Thyroid gland (tissue), 4 donors: ENCODE measurements at regions not wholly inside any gene's neighbourhood (a gene's known extent, or its start where the extent isn't known, plus 50 kb on each side); places are given as distances from the start of the nearest gene placed in this dataset.
A peak's percentile ranks its signal among the peaks of the same experiment; 100 is the strongest.
"Not testable (repeated sequence)": the region's sequence is repeated elsewhere in the genome, so short reads cannot be mapped to it uniquely, and the experiment has no call there.

ENCODE experiments used
- DNase-seq, 2 donors: peaks; one replicate each; pipeline ENCODE4 v3.0.0-alpha.2; 2019
- H3K27ac ChIP-seq, 3 donors: fragments of 200-600 bp; sonication (generic); 1 replicate in 2 of 3; 2 replicates in 1 of 3; pipeline ENCODE4 v1.5.1; 2016 to 2019; ENCODE audit warnings: mild to moderate bottlenecking in 1 of 3, moderate library complexity in 1 of 3
- H3K27me3 ChIP-seq: fragments of 200-600 bp; sonication (generic); one replicate; pipeline ENCODE4 v1.5.1; 2019
- H3K36me3 ChIP-seq, 2 donors: fragments of 200-600 bp; sonication (generic); one replicate each; pipeline ENCODE4 v1.5.1; 2016 to 2019
- H3K4me1 ChIP-seq, 2 donors: fragments of 200-600 bp; sonication (generic); one replicate each; pipeline ENCODE4 v1.5.1; 2017 to 2019
- H3K4me3 ChIP-seq, 3 donors: fragments of 200-600 bp; sonication (generic); replicated peaks in 1 of 3; 1 replicate in 2 of 3; 2 replicates in 1 of 3; pipeline ENCODE4 v1.5.1; 2016; ENCODE audit warnings: mild to moderate bottlenecking in 1 of 3
- H3K9me3 ChIP-seq: fragments of 200-600 bp; sonication (generic); one replicate; pipeline ENCODE4 v1.5.1; 2017
- CTCF ChIP-seq, 6 experiments: fragments of 200-600 bp in 3 of 6; fragments of 450-650 bp in 3 of 6; sonication (generic) in 3 of 6; IDR thresholded peaks; one replicate each; pipeline ENCODE4 v1.5.1; 2016 to 2019; ENCODE audit warnings: antibody characterized with exemption in 6 of 6, mild to moderate bottlenecking in 2 of 6, inconsistent platforms in 1 of 6, moderate library complexity in 1 of 6
- POLR2A ChIP-seq, 2 donors: fragments of 450-650 bp; IDR thresholded peaks; one replicate each; pipeline ENCODE4 v1.6.1; 2017; ENCODE audit warnings: antibody characterized with exemption in 2 of 2, mild to moderate bottlenecking in 2 of 2, moderate library complexity in 1 of 2
- WGBS, 2 donors: methylation state at CpG; one replicate each; pipeline ENCODE4 v1.1.5; 2017; 5-methylcytosine and 5-hydroxymethylcytosine counted together
- intact Hi-C: fragments of 100-400 bp; cut with DNase I; formaldehyde crosslinking; loops from one replicate; pipeline ENCODE4 v1.15.1; 2023

- Histone ChIP-seq H3K4me3 (no peak overlapping the region), H3K36me3 (no peaks in the 10 kb centered on the region), H3K27ac (no peak overlapping the region), H3K4me1 (peaks cover 6 to 13% of the 10 kb centered on the region in 2 donors), H3K9me3 (no peaks in the 10 kb centered on the region), H3K27me3 (no peaks in the 10 kb centered on the region)
- TF ChIP-seq CTCF (IDR thresholded peaks at IDR 0.05), result no peak
- no peak for TF ChIP-seq POLR2A (IDR thresholded peaks at IDR 0.05)
- intact Hi-C loops, result no loop called here
- DNase-seq, result no peak
- WGBS, 2 donors, result 96 to 100% methylated on average over 1 of the region's 1 CpG
Observed at GRCh38 chr2:52474091-52474490, 1293.5 kb upstream of the CHAC2 start.

- Histone ChIP-seq H3K4me3 (no peak overlapping the region), H3K4me1 (peaks cover 6 to 13% of the 10 kb centered on the region in 2 donors), H3K36me3 (no peaks in the 10 kb centered on the region), H3K27ac (peak overlapping the region in 1 of 3 donors; percentile 5), H3K27me3 (no peaks in the 10 kb centered on the region), H3K9me3 (no peaks in the 10 kb centered on the region)
- WGBS, 2 donors, result 19 to 24% methylated on average over 2 of the region's 2 CpGs
- peak in 1 of 2 donors; percentile 32 for DNase-seq
- TF ChIP-seq POLR2A (IDR thresholded peaks at IDR 0.05), result no peak
- TF ChIP-seq CTCF (IDR thresholded peaks at IDR 0.05), result no peak
- intact Hi-C loops, result no loop called here
Observed at GRCh38 chr2:52473526-52473925, 1294.1 kb upstream of the CHAC2 start.

- intact Hi-C loops, H3K9me3 ChIP-seq, H3K27me3 ChIP-seq, H3K27ac ChIP-seq, H3K4me3 ChIP-seq, DNase-seq, H3K36me3 ChIP-seq: not testable (repeated sequence)
- WGBS, 2 donors, result 89 to 100% methylated on average over 1 of the region's 1 CpG
- peaks cover 6 to 14% of the 10 kb centered on the region in 2 donors for H3K4me1 ChIP-seq
Observed at GRCh38 chr2:52470457-52470856, 1297.1 kb upstream of the CHAC2 start.

- intact Hi-C loops, result no loop called here
- WGBS, 2 donors, result 82% methylated on average over 2 of the region's 2 CpGs
- no peak overlapping the region for H3K4me3 ChIP-seq
- TF ChIP-seq POLR2A (IDR thresholded peaks at IDR 0.05) (no peak), CTCF (IDR thresholded peaks at IDR 0.05) (no peak)
- H3K27ac ChIP-seq, result no peak overlapping the region
- no peaks in the 10 kb centered on the region for H3K36me3 ChIP-seq
- DNase-seq, result no peak
- H3K4me1 ChIP-seq, result peaks cover 6 to 8% of the 10 kb centered on the region in 2 donors
- H3K9me3 ChIP-seq, result no peaks in the 10 kb centered on the region
- H3K27me3 ChIP-seq, result no peaks in the 10 kb centered on the region
Observed at GRCh38 chr2:52467189-52467588, 1300.4 kb upstream of the CHAC2 start.

GRCh38 chr2:52465287-52465686 is 1302.3 kb upstream of the CHAC2 start:
- Histone ChIP-seq H3K4me3 (no peak overlapping the region), H3K36me3 (no peaks in the 10 kb centered on the region), H3K27me3 (no peaks in the 10 kb centered on the region), H3K9me3 (no peaks in the 10 kb centered on the region), H3K4me1 (peaks cover 6 to 8% of the 10 kb centered on the region in 2 donors), H3K27ac (no peak overlapping the region)
- TF ChIP-seq POLR2A (IDR thresholded peaks at IDR 0.05), result no peak
- no peak for DNase-seq
- intact Hi-C loops, result no loop called here
- 49 to 64% methylated on average over 3 of the region's 3 CpGs for WGBS, 2 donors

GRCh38 chr2:52463457-52463856 is 1304.1 kb upstream of the CHAC2 start:
- 90 to 91% methylated on average over 3 of the region's 3 CpGs for WGBS, 2 donors
- Histone ChIP-seq H3K4me3 (no peak overlapping the region), H3K27ac (no peak overlapping the region), H3K36me3 (no peaks in the 10 kb centered on the region), H3K9me3 (no peaks in the 10 kb centered on the region), H3K27me3 (no peaks in the 10 kb centered on the region), H3K4me1 (peaks cover 6 to 8% of the 10 kb centered on the region in 2 donors)
- DNase-seq, result no peak
- intact Hi-C loops, result no loop called here
- TF ChIP-seq POLR2A (IDR thresholded peaks at IDR 0.05) (no peak), CTCF (IDR thresholded peaks at IDR 0.05) (no peak)
